Fibroblast of mammary gland (primary cell): ENCODE measurements at regions not wholly inside any gene's neighbourhood (a gene's known extent, or its start where the extent isn't known, plus 50 kb on each side); places are given as distances from the start of the nearest gene placed in this dataset.

Source experiments
- DNase-seq: peaks from one replicate; pipeline ENCODE4 v3.0.0-alpha.2; 2010; ENCODE audit warnings: low read depth
- H3K4me3 ChIP-seq: 2 replicates; pipeline ENCODE4 v1.5.1; 2011; ENCODE audit warnings: low read depth, mild to moderate bottlenecking, low read length, moderate library complexity; ENCODE audit not compliant: control insufficient read depth
- TF ChIP-seq, protein P1 (sequence below): conservative IDR thresholded peaks from 2 replicates; pipeline ENCODE4 v1.5.1; 2011; ENCODE audit warnings: low read depth, low read length, inconsistent platforms; ENCODE audit not compliant: control insufficient read depth, insufficient read depth

- no peak for DNase-seq
- TF ChIP-seq, protein P1, sequence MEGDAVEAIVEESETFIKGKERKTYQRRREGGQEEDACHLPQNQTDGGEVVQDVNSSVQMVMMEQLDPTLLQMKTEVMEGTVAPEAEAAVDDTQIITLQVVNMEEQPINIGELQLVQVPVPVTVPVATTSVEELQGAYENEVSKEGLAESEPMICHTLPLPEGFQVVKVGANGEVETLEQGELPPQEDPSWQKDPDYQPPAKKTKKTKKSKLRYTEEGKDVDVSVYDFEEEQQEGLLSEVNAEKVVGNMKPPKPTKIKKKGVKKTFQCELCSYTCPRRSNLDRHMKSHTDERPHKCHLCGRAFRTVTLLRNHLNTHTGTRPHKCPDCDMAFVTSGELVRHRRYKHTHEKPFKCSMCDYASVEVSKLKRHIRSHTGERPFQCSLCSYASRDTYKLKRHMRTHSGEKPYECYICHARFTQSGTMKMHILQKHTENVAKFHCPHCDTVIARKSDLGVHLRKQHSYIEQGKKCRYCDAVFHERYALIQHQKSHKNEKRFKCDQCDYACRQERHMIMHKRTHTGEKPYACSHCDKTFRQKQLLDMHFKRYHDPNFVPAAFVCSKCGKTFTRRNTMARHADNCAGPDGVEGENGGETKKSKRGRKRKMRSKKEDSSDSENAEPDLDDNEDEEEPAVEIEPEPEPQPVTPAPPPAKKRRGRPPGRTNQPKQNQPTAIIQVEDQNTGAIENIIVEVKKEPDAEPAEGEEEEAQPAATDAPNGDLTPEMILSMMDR = no peak
- H3K4me3 ChIP-seq = no peak overlapping the region
Observed at GRCh38 chr21:41111681-41112080, 56.3 kb upstream of the BACE2 start.

DNA sequence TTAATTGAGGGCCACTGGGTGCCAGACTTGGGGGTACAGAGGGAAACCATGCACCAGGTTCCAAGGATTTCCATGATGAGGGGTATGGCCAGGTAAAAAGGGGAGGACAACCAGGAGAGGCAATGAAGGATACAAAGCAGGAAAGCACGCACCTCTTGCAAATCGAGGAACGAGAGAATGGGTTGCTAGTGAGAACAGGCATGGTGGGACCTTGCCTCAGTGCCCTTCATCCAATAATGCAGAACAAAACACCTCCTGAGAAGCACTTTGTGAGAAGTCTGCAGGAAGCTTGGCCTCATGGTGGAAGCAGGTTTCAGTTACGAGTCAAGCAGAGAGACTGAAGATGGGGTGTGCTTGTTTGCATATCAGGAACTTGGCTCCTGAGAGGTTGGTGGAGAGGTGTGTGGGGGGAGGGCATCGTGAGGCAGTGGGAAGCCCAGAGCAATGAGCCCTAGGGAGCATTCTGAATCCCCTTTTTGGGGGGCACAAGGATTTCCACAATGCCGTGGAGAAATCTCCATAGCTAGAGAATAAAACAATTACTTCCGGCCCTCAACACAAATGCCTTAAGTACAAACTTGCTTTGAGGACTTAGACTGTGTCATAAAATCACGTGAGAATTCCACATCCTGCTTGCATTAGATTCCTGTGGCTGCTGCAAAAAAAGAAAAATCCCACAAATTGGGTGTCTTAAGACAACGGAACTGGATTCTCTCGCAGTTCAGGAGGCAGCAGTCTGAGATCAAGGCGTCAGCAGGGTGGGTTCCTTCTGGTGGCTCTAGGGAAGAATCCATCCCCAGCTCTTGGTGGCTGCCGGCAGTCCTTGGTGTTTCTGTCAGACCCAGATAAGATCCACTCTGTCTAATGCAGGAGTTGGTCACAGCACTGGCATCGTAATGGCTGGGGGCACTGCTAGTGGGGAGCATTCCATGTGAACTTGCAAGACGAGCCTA is 54.9 kb upstream of the BACE2 start:
- TF ChIP-seq, protein P1 = no peak
- H3K4me3 ChIP-seq = no peak overlapping the region
- peak; percentile 67 for DNase-seq

- DNase-seq = no peak
- TF ChIP-seq, protein P1 = no peak
Observed at GRCh38 chr21:41115851-41116250, 52.1 kb upstream of the BACE2 start.

More at GRCh38 chr21:41115851-41116250, 52.1 kb upstream of the BACE2 start:
- no peak overlapping the region for H3K4me3 ChIP-seq
